HEK293 (cell line): ENCODE measurements at regions not wholly inside any gene's neighbourhood (a gene's known extent, or its start where the extent isn't known, plus 50 kb on each side); places are given as distances from the start of the nearest gene placed in this dataset.

Experiments used
- CTCF ChIP-seq: fragments of 450-650 bp; formaldehyde crosslinking; IDR thresholded peaks from 2 replicates; pipeline ENCODE4 v1.5.1; 2016; ENCODE audit warnings: missing biosample characterization, missing genetic modification characterization
- MYNN ChIP-seq: fragments of 450-650 bp; formaldehyde crosslinking; IDR thresholded peaks from 2 replicates; pipeline ENCODE4 v1.5.1; 2016; ENCODE audit warnings: missing biosample characterization, missing genetic modification characterization, borderline replicate concordance
- YY1 ChIP-seq: fragments of 450-650 bp; formaldehyde crosslinking; IDR thresholded peaks from 2 replicates; pipeline ENCODE4 v1.5.1; 2018; ENCODE audit warnings: missing biosample characterization, missing genetic modification characterization
- ZBTB11 ChIP-seq: fragments of 450-650 bp; formaldehyde crosslinking; conservative IDR thresholded peaks from 2 replicates; pipeline ENCODE4 v1.5.1; 2016; ENCODE audit warnings: low read depth, missing biosample characterization, missing genetic modification characterization
- ZNF23 ChIP-seq: fragments of 450-650 bp; formaldehyde crosslinking; IDR thresholded peaks from 2 replicates; pipeline ENCODE4 v1.5.1; 2016; ENCODE audit warnings: missing biosample characterization, missing genetic modification characterization, borderline replicate concordance
- ZNF501 ChIP-seq: fragments of 450-650 bp; formaldehyde crosslinking; IDR thresholded peaks from 2 replicates; pipeline ENCODE4 v1.5.1; 2016; ENCODE audit warnings: missing biosample characterization, missing genetic modification characterization
- ZNF768 ChIP-seq: fragments of 450-650 bp; formaldehyde crosslinking; IDR thresholded peaks from 2 replicates; pipeline ENCODE4 v1.5.1; 2018; ENCODE audit warnings: missing biosample characterization, mild to moderate bottlenecking, missing genetic modification characterization
- TF ChIP-seq, protein P1 (sequence below): fragments of 450-650 bp; formaldehyde crosslinking; IDR thresholded peaks from 2 replicates; pipeline ENCODE4 v1.5.1; 2016; ENCODE audit warnings: missing biosample characterization, missing genetic modification characterization, low read depth
- TF ChIP-seq, protein P2 (sequence below): sonication (generic); formaldehyde crosslinking; IDR thresholded peaks from 2 replicates; pipeline ENCODE4 v1.8.1; 2022; ENCODE audit warnings: mild to moderate bottlenecking, moderate library complexity, missing genetic modification reagents
- TF ChIP-seq, protein P3 (sequence below): fragments of 450-650 bp; formaldehyde crosslinking; IDR thresholded peaks from 2 replicates; pipeline ENCODE4 v1.5.1; 2016; ENCODE audit warnings: missing biosample characterization, missing genetic modification characterization

DNA sequence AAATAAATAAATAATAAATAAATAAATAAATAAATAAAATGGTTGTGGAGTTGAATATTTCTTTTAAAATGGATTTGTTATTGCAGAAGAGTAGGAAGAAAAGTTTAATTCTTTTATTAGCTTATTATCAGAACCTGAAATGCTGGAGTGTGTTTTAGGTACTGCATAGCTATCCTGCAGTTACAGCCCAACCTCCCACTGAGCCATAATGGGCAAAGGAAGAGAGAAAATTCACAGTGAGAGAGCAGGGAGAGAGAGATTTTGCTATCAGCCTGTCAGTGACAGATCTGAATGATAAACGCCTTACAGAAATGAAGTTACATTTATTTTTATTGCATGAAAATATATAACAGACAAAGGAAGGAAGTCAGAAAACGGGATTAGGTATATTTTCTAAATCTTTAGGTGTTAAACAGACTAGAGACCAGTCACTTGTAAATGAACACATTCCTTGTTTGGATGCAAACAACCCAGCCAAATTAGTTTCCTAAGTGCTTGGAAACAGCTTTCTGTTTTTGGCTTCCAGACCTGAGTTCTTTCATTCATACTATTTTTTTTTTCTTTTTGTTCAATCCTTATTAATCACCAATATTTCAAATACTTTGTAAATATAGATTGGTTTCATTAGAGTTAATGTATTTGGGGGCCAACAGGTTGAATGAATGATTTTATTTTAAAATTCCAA lies 425.3 kb downstream of the USP25 start:
- no peak for TF ChIP-seq CTCF
- no peak for TF ChIP-seq ZNF23
- TF ChIP-seq, protein P1, sequence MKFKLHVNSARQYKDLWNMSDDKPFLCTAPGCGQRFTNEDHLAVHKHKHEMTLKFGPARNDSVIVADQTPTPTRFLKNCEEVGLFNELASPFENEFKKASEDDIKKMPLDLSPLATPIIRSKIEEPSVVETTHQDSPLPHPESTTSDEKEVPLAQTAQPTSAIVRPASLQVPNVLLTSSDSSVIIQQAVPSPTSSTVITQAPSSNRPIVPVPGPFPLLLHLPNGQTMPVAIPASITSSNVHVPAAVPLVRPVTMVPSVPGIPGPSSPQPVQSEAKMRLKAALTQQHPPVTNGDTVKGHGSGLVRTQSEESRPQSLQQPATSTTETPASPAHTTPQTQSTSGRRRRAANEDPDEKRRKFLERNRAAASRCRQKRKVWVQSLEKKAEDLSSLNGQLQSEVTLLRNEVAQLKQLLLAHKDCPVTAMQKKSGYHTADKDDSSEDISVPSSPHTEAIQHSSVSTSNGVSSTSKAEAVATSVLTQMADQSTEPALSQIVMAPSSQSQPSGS (tag by site-specific recombination) = no peak
- TF ChIP-seq ZBTB11 (tag by site-specific recombination) = no peak
- no peak for TF ChIP-seq ZNF501 (tag by site-specific recombination)
- TF ChIP-seq ZNF768 = no peak
- TF ChIP-seq, protein P2, sequence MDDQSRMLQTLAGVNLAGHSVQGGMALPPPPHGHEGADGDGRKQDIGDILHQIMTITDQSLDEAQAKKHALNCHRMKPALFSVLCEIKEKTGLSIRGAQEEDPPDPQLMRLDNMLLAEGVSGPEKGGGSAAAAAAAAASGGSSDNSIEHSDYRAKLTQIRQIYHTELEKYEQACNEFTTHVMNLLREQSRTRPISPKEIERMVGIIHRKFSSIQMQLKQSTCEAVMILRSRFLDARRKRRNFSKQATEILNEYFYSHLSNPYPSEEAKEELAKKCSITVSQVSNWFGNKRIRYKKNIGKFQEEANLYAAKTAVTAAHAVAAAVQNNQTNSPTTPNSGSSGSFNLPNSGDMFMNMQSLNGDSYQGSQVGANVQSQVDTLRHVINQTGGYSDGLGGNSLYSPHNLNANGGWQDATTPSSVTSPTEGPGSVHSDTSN (CRISPR knock-in tag) = no peak
- TF ChIP-seq, protein P3, sequence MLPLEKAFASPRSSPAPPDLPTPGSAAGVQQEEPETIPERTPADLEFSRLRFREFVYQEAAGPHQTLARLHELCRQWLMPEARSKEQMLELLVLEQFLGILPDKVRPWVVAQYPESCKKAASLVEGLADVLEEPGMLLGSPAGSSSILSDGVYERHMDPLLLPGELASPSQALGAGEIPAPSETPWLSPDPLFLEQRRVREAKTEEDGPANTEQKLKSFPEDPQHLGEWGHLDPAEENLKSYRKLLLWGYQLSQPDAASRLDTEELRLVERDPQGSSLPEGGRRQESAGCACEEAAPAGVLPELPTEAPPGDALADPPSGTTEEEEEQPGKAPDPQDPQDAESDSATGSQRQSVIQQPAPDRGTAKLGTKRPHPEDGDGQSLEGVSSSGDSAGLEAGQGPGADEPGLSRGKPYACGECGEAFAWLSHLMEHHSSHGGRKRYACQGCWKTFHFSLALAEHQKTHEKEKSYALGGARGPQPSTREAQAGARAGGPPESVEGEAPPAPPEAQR = no peak
- no peak for TF ChIP-seq YY1 (tag by site-specific recombination)
- TF ChIP-seq MYNN = no peak
